ENCODE measurements at regions not wholly inside any gene's neighbourhood (a gene's known extent, or its start where the extent isn't known, plus 50 kb on each side); places are given as distances from the start of the nearest gene placed in this dataset.

- Histone ChIP-seq H4K20me1 (ENCODE audit: insufficient read depth, low read length) (no peaks in the 10 kb centered on the region), H2AFZ (ENCODE audit: low read length) (no peak overlapping the region), H3K4me1 (ENCODE audit: insufficient read depth, low read length, poor library complexity, severe bottlenecking) (no peaks in the 10 kb centered on the region), H3K4me3 (ENCODE audit: low read depth, low read length, poor library complexity, severe bottlenecking) (no peak overlapping the region), H3K4me2 (ENCODE audit: low read length) (no peak overlapping the region), H3K9me2 (ENCODE audit: insufficient read depth, low read length) (no peaks in the 10 kb centered on the region), H3K27ac (ENCODE audit: low read depth, low read length, poor library complexity, severe bottlenecking) (no peak overlapping the region), H3K9me3 (ENCODE audit: low read length) (no peaks in the 10 kb centered on the region), H3K79me2 (ENCODE audit: insufficient read depth, low read depth, low read length) (no peaks in the 10 kb centered on the region), H3K36me3 (ENCODE audit: insufficient read depth, low read length) (no peaks in the 10 kb centered on the region)
- no TSS peak for BruUV-seq (replicated peaks)
- DNase-seq (ENCODE audit: low spot score): no peak
- intact Hi-C loops (cut with micrococcal nuclease; ENCODE audit: unreplicated experiment): no loop called here
- CTCF ChIA-PET (ENCODE audit: unreplicated experiment): no interaction called here
- TF ChIP-seq CTCF (conservative IDR thresholded peaks at IDR 0.05; ENCODE audit: low read length): no peak
- no peak for TF ChIP-seq EZH2phosphoT487 (IDR thresholded peaks at IDR 0.05; ENCODE audit: borderline replicate concordance, low read depth, low read length)
- POLR2A ChIA-PET: interaction anchor here (0.6 to 0.7 kb wide), 5 partner anchors 11 to 774 kb away, joined by 3 to 5 read pairs (median 4); no protein-coding TSS in a partner anchor
Measured at GRCh38 chr15:47384776-47385175, 332.5 kb upstream of the SEMA6D start.

GRCh38 chr15:47386459-47386858, 330.8 kb upstream of the SEMA6D start:
- H3K4me3 ChIP-seq (ENCODE audit: low read depth, low read length, poor library complexity, severe bottlenecking): no peak overlapping the region
- H3K9me3 ChIP-seq (ENCODE audit: low read length): no peaks in the 10 kb centered on the region
- H3K4me1 ChIP-seq (ENCODE audit: insufficient read depth, low read length, poor library complexity, severe bottlenecking): no peaks in the 10 kb centered on the region
- no peak for DNase-seq (ENCODE audit: low spot score)
- no peaks in the 10 kb centered on the region for H3K9me2 ChIP-seq (ENCODE audit: insufficient read depth, low read length)
- no peak overlapping the region for H2AFZ ChIP-seq (ENCODE audit: low read length)
- TF ChIP-seq EZH2phosphoT487 (IDR thresholded peaks at IDR 0.05; ENCODE audit: borderline replicate concordance, low read depth, low read length): no peak
- TF ChIP-seq CTCF (conservative IDR thresholded peaks at IDR 0.05; ENCODE audit: low read length): no peak
- no peak overlapping the region for H3K27ac ChIP-seq (ENCODE audit: low read depth, low read length, poor library complexity, severe bottlenecking)
- H3K4me2 ChIP-seq (ENCODE audit: low read length): no peak overlapping the region
- no peaks in the 10 kb centered on the region for H3K36me3 ChIP-seq (ENCODE audit: insufficient read depth, low read length)
- no TSS peak for BruUV-seq (replicated peaks)
- no peaks in the 10 kb centered on the region for H3K79me2 ChIP-seq (ENCODE audit: insufficient read depth, low read depth, low read length)
- intact Hi-C loops (cut with micrococcal nuclease; ENCODE audit: unreplicated experiment): no loop called here
- ChIA-PET POLR2A (no interaction called here), CTCF (ENCODE audit: unreplicated experiment) (no interaction called here)
- H4K20me1 ChIP-seq (ENCODE audit: insufficient read depth, low read length): no peaks in the 10 kb centered on the region

- Histone ChIP-seq H3K27ac (ENCODE audit: low read depth, low read length, poor library complexity, severe bottlenecking) (no peak overlapping the region), H4K20me1 (ENCODE audit: insufficient read depth, low read length) (no peaks in the 10 kb centered on the region), H3K4me1 (ENCODE audit: insufficient read depth, low read length, poor library complexity, severe bottlenecking) (no peaks in the 10 kb centered on the region), H3K79me2 (ENCODE audit: insufficient read depth, low read depth, low read length) (no peaks in the 10 kb centered on the region), H3K36me3 (ENCODE audit: insufficient read depth, low read length) (no peaks in the 10 kb centered on the region), H3K4me2 (ENCODE audit: low read length) (no peak overlapping the region), H3K9me2 (ENCODE audit: insufficient read depth, low read length) (no peaks in the 10 kb centered on the region), H2AFZ (ENCODE audit: low read length) (no peak overlapping the region), H3K9me3 (ENCODE audit: low read length) (no peaks in the 10 kb centered on the region), H3K4me3 (ENCODE audit: low read depth, low read length, poor library complexity, severe bottlenecking) (no peak overlapping the region)
- no peak for DNase-seq (ENCODE audit: low spot score)
- intact Hi-C loops (cut with micrococcal nuclease; ENCODE audit: unreplicated experiment): no loop called here
- TF ChIP-seq EZH2phosphoT487 (IDR thresholded peaks at IDR 0.05; ENCODE audit: borderline replicate concordance, low read depth, low read length) (no peak), CTCF (conservative IDR thresholded peaks at IDR 0.05; ENCODE audit: low read length) (no peak)
- no TSS peak for BruUV-seq (replicated peaks)
- ChIA-PET POLR2A (no interaction called here), CTCF (ENCODE audit: unreplicated experiment) (no interaction called here)
Measured at GRCh38 chr15:47388299-47388698, 329.0 kb upstream of the SEMA6D start.

Measured in OCI-LY7 (cell line).